Stimulated activated CD4-positive, alpha-beta T cell treated with anti-CD3 and anti-CD28 coated beads, TNF-alpha, amount 100 ng/mL, for 48 hours (primary cell): ENCODE measurements at regions not wholly inside any gene's neighbourhood (a gene's known extent, or its start where the extent isn't known, plus 50 kb on each side); places are given as distances from the start of the nearest gene placed in this dataset.
"Not testable (repeated sequence)": the region's sequence is repeated elsewhere in the genome, so short reads cannot be mapped to it uniquely, and the experiment has no call there.

Source experiments
- DNase-seq, 3 donors: peaks; one replicate each; pipeline ENCODE4 v3.0.0-alpha.2; 2020; ENCODE audit warnings: low read depth in 3 of 3

DNA sequence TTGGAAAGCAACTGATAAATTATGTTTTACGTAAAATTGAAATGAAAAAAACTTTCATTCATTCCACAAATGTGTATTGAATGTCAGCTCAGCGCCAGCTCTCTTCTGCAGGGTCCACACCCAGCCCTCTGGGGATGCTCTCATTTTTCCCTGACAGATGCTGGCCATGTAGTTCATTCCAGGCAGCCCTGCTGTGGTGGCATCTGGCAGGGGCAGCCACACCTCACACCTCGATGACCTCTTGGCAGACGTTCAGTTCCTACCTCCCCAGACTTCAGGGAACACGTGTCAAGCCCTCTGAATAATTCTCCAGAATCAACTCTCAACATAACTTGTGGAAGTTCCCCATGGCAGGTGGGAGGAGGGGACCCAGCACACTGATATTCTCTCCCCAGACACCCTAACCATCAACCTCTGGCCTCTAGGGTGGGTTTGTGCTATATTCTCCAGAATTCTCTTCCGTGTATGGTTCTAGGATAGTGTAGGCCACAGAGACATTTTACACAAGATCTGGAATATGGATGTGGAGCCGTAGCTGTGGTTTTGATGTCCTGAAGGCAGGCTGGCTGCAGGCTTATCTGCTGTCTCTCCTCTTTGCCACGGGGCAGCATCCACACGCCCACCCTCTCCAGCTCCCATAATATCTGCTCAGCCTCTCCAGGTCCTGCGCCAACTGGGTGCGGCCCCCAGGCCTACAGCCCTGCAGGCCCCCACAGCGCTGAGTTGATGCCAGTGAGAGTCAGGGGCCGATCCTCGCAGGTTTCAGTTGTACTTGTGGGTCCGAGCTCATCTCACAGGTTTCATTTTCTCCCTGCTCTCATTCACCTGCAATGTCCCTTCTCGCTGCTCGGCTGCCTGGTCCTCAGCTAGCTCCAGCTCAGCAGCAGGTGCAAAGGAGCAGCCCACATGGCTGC lies 175.8 kb upstream of the ARID1B start:
- no peak for DNase-seq

DNA sequence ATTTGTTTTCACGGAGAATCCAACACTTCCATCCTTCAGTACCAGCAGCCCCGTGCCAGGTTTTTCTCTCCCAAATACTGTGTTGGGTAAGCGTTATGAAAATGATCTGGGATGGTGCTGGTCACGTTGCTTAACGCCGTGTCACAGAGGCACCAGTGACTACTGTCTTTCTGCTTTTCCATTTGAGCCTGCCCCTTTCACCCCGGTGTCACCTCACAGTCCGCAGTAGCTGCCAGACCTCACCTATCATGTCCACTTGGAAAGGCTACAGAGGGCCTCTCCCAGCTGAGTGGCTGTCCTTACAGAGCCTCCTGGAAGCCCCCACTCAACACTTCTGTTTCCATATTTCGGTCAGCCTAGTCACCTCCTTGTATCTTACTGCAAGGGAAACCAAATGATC lies 176.5 kb upstream of the ARID1B start:
- no peak for DNase-seq

DNA sequence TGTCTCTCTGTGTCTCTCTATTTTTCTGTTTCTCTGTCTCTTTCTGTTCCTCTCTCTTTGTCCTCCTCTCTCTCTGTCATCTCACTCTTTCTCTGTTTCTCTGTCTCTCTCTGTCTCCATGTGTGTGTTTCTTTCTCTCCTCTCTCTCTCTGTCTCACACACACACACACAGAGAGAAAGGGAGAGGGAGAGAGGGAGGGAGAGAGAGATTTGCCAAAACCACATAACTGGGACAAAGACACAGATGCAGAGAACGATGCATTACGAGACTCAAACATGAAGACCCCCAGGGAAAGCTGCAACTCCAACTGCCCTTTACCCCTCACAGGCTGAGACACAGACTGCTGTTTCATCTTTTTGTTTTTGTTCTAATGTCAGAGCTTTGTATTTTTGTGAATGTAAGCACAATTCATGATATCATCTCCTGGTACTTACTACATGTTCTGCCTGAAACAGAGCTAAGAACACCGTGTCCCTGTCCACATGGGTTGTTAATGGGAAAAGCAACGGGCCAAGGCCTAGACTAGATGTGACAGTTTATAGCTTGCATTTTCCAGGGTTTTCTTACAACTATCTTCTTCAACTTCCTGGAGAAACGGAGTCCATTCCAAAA lies 177.1 kb upstream of the ARID1B start:
- DNase-seq = no peak

DNA sequence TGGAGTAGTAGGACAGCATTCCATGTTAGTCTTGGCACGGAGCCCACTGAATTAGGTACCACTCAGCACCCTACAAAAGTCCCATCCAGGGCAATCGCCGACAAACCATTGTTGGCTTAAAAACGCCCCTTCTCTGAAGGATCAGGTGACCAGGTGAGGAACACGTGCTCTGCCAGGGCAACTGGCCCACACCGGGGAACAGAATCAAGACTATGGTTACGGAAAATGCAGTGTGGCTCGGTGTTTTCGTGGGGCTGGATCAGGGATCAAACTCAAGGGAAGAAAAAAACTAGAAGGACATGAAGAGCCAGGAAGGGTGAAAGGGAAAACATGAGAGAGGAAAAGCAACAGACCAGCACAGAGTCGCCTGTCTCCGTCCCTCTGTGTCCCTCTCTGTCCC lies 177.8 kb upstream of the ARID1B start:
- no peak for DNase-seq

DNA sequence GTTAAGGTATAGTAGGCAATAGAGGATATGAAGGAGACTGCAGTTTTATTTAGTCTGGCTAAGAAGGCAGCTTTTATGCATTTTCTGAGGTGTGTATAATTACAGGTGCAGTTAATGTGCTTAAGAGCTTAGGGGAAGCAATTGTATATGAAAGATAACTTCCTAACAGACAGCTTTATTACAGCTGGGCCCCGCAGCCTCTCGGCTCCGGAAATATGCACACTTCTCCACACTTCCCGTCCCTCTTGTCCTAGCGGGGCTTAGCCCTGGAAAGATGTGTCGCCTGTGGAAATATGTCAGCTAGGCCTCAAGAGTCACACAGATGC lies 178.4 kb upstream of the ARID1B start:
- no peak for DNase-seq

DNA sequence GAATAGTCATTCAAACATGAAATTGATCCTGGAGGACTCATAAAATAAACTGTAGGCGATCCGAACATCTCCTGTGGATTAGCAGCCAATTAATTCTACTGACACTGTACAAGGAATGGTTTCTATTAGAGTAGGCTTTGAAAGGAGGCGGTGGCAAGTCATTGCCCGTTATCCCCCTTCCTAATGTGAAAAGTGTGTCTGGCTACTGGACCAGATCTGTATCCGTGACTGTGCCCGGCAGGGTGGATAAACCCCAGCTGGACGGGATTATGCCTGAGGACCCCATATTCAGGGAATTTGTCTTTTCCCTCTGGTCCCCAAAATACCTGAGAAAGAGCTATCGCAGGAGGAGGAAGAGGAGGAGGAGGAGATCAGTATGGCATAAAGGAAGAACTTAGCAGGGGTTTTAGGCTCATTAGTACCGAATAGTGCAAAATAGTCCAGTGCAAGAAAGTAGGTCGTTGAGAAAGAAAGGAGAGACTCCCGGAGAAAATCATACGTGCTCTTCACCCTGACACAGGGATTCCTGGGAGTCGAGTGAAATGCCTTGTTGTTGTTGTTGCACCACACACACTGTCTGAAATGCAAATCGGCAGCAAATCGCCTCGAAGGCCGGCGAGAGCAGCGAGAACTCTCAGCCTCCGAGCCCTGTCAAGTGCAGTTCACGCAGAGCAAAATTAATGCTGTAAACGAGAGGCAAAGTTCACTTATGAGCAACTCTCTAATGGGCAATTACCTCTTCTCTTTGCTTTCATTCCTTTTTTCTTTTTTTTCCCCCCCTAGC lies 178.9 kb upstream of the ARID1B start:
- no peak for DNase-seq

DNA sequence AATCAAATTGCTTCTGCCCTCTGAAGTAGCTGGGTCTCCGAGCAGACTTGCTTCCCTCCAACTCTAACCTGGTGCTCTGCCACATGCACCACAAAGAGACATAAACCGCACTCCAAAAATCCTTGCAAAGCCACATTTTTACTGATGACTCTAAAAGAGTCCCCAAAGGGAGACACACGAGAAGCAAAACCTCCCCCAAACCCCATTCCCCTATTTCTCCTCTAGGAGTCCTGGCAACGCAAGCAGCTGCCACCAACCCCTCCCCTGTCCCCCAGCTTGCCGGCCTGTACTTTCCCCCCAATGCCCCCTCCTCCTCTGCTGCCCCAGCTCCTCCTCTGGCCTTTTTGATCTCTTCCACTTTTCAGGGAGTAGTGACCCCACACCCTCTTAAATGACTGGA lies 180.1 kb upstream of the ARID1B start:
- DNase-seq = no peak

DNA sequence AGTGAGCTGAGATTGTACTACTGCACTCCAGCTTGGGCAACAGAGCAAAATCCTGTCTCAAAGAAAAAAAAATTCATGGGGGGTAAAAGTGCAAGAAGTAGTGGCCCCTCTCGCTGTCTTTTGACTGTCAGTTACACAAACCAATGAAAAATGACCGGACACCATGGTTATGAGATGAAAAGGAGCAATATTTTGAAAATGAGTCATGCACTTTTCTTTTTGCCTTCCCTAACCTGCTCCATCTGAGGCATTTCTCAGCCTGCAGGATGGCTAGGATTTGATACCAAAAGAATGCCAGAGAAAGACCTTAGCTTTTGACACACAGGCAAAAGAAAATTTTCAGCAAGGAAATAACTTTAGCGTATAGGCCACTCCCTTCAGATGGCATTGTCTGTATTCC lies 181.7 kb upstream of the ARID1B start:
- no peak for DNase-seq

DNA sequence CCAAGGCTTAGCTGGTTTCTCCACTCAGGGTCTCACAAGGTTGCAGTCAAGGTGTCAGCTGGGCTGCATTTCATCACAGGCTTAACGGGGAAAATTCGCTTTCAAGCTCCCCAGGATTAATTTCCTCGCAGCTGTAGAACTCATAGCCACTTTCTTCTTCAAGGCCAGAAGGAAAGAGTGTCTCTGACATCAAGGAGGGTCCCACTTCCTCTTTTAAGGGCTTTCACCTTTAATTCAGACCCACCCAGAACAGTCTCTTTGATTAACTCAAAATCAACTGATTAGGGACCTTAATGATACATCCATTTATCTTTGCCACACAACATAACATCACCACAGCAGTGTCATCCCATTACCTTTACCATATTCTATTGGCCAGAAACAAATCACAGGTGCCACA lies 183.3 kb upstream of the ARID1B start:
- no peak for DNase-seq

DNA sequence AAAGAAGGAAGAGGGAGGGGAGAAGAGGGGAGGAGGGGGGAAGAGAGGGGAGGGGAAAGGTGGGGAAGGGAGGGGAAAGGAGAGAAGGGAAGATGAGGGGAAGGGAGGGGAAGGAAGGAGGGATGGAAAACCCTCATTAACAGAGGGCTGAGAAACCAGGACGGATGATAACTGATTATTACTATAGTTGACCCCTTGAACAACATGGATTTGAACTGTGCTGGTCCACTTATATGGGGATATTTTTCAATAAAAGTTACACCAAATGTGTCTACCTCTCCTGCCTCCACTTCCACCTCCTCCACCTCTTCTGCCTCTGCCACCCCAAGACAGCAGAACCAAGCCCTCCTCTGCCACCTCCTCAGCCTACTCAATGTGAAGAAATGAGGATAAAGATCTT lies 184.1 kb upstream of the ARID1B start:
- no peak for DNase-seq

DNA sequence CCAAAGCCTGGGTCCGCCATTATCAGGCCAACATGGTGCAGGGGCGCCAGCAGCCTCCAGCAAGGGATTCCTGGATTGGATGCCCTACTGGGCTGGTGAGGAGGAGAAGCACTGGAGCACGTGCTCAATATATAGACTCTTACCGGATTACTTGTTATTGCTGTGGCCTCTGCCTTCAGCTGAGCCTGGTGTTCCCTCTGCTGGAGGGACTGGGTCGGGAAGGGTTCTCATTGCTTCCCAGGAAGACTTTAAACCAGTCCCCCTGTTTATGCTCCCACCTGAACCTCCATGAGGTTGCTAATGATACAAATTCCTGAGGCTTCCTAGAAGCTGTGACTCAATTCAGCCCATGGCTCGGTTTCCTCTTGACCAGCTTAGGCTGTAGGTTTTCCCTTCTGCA lies 186.7 kb upstream of the ARID1B start:
- no peak for DNase-seq

DNA sequence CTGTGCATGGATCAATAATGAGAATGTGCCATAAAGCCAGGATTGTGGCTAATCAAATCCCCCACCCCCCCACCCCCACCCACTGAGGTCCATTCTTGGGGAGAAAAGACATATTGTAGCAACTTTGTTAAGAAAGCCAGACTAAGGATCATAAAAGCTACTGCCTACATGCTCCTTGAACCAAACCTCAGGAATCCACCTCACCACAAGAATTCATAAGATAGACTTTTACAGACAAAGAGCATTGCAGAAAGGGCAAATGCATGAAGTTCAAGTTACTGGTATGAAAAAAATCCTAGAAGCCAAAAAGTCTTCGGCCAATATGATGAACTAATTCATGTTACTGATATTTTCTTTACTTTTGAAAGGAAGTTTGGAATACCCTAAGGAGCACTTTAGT lies 187.9 kb upstream of the ARID1B start:
- DNase-seq = no peak

DNA sequence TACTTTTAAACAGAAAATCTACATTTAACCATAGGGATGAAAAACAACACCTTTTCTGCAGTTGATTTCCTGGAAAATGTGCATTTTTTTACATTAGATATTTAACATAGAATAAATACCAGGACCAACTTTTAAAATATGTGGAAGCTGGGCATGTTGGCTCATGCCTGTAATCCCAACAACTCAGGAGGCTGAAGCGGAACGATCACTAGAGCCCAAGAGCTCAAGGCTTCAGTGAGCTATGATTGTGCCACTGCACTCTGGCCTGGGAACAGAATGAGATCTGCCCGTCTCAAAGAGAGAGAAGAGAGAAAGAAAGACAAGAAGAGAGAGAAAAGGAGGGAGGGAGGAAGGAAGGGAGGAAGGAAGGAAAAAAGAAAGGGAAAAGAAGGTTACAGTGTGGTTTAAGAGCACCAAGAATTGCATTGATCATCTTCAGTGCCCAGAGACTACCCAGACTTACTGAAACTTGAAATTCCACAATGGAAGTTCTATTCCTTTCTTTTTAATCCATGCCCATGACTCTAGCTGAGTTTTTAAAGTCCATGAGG lies 189.4 kb upstream of the ARID1B start:
- DNase-seq = no peak

DNA sequence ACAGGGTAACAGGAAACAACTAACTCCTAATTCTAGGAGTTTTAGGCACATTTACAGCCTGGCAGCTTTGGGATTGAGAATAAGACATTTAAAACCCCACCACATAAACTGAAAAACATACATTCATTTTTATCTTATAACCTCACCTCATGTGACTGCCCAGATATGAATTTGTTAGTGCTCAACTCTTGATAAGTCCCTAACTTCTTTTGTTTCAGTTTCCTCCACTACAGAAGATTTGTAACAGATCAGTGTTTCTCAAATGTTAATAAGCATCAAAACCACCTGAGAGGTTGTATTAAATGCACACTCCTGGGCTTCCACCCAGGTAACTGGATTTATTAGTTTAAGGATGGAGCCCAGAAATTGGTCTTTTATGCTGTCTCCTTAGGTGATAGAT lies 190.1 kb upstream of the ARID1B start:
- DNase-seq = no peak

DNA sequence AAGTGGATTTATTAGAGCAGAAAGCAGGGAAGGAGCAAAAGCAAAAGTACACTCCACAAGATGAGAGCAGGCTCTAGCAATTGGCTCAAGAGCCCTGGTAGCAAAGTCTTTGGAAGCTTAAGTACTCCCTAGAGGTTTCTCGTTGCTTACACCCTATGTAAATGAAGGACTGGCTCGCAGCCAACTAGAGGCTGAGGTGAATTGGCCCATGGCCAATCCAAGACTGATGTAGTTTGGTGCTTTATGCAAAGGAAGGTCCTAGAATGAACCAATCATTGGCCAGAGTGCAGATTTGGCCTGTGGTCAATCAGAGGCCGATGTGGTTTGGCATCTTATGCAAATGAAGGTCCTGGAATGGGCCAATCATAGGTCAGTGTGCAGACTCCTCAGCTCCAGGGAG lies 191.3 kb upstream of the ARID1B start:
- DNase-seq = no peak

DNA sequence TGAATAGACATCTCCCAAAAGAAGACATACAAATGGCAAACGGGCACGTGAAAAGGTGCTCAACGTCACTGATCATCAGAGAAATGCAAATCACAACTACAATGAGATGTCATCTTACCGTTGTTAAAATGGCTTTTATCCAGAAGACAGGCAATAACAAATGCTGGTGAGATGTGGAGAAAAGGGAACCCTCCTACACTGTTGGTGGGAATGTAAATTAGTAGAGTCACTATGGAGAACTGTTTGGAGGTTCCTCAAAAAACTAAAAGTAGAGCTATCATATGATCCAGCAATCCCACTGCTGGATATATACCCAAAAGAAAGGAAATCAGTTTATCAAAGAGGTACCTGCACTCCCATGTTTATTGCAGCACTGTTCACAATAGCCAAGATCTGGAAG lies 193.1 kb upstream of the ARID1B start:
- not testable (repeated sequence) for DNase-seq

DNA sequence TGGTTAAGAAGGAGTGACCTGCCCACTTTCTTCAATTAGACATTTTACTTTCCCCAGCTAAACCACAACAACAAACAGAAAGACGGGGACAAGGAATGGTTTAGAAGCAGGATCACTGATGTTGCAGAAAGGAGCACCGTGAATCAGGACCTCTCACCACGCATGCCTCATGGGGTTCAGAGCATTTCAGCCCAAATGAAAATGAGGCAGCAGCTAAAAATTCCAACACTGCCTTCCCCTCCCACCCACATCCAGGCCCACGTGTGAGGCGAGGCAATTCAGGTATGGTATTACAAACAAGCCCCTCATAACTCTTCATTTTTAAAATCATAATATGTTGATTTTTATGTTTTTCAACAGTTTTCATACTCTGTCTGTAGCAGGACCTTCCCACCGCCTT lies 194.1 kb upstream of the ARID1B start:
- DNase-seq = no peak

DNA sequence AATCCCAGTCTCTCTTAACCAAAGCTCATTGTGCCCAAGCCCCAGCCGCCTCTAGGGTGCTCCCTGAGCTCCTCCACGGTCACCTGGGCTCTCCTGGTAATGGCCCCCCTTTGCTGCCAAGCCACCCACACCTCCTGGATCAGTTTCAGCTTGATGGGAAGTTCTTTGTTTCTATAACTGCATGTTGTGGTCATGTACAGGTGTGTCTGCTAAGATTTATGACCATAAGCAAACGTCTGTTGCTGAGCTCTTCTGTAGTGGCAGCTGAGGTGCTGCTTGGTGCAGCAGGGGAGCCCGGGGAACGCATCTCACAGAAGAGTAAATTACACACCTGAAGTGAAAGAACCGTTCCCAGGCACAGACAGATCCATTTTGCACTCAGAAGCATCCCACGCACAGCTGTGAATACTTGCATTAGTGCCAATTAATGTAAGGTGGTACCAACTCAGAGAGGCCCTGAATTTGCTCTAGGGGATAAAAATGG lies 194.6 kb upstream of the ARID1B start:
- DNase-seq = no peak

DNA sequence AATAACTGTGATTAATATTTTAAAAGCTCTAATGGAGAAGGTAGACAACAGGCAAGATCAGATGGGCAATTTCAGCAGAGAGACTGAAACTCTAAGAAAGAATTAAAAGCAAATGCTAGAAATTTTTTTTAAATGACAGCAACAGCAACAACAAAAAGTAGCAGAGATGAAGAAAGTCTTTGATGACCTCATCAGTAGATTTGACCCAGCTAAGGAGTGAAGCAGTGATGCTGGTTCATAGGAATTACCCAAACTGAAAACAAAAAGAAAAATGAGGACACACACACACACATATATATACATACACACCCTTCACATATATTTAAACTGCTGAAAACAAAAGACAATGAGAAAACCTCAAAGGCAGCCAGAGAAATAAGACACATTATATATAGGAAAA lies 197.6 kb upstream of the ARID1B start:
- no peak for DNase-seq

DNA sequence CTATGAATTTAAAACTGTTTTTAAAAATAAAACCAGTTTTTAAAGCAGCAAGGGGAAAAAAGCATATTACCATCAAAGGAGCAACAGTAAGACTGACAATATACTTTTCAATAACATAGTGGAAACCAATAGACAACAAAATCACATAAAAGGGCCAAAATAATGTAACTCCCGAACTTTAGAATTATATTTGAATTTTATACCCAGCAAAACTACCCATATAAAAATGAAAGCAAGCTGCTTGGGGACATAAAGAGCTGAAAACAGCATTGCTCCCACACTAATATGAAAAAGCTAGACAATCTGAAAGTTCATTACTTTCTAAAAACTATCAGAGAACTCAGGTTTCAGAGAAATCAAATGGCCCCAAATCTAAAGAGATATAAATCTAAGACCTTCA lies 199.4 kb upstream of the ARID1B start:
- DNase-seq = no peak

DNA sequence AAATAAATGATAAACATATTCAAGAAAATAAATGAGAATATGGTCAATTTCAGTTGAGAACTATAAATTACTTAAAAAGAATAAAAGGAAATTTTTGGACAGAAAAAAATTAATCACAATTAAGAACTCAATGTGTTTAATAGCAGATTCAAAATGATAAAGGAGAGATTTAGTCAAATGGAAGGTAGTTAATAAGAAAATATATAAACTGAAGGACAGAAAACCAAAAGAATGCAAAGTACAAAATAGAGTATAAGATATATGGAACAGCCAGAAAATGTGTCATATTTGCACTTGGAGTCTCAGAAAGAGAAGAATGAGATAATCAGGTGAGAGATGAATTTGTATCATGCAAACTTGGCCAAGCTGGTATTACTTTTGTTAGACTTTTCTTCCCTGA lies 201.8 kb upstream of the ARID1B start:
- DNase-seq = no peak

DNA sequence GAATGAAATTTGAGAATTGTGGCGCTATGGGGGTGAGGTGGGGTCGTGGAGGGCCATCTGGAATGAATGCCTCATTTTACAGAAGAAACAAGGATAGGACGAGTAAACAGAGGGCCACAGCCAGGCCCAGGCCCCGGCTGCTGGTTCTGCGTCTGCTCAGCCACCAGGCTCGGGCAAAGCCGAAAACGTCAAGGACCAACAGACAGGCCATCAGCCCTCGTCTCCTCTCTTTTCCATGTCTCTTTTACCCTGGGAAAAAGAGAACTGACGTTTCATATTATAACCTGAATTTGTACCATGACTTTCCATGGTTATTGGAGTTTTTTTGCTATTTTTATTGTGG lies 212.4 kb upstream of the ARID1B start:
- no peak for DNase-seq
